ENCODE measurements at regions not wholly inside any gene's neighbourhood (a gene's known extent, or its start where the extent isn't known, plus 50 kb on each side); places are given as distances from the start of the nearest gene placed in this dataset.

DNA sequence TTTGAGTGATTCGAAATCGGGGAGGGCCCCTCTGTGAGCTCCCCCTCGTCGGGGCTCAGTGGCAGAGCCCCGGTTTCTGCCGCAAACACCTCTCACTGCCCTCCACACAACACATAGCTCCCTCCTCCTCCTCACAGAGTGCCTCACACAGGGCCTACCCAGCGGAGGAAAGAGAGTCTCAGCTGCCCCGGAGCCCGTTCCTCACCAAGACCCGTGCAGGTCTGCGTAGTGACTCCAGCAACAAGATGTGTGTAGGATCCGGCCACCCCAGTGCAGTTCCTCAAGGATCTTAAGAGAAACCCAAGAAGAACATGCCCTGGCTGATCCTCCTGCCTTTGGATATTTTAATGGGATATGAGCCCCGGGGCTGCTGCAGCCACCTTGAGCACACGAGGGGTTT is 238.4 kb downstream of the BRD1 start:
- TF ChIP-seq POLR2A (IDR thresholded peaks at IDR 0.05; ENCODE audit: low read depth, low read length) (no peak), PAX5 (IDR thresholded peaks at IDR 0.05; ENCODE audit: insufficient read depth, low read length, severe bottlenecking) (no peak), POLR2AphosphoS5 (IDR thresholded peaks at IDR 0.05; ENCODE audit: low read depth, low read length) (no peak), TAF1 (IDR thresholded peaks at IDR 0.05; ENCODE audit: low read depth, low read length) (no peak)

All from GM12891 (cell line).